Sigmoid colon (tissue), 4 donors: ENCODE measurements at regions not wholly inside any gene's neighbourhood (a gene's known extent, or its start where the extent isn't known, plus 50 kb on each side); places are given as distances from the start of the nearest gene placed in this dataset.

Experiments used
- EP300 ChIP-seq, 4 donors: sonication (generic); formaldehyde crosslinking; IDR thresholded peaks; one replicate each; pipeline ENCODE4 v1.6.1; 2017; ENCODE audit warnings: antibody characterized with exemption in 4 of 4
- TF ChIP-seq, protein P1 (sequence below), 4 experiments: fragments of 450-650 bp in 3 of 4; fragments of 200-600 bp in 1 of 4; IDR thresholded peaks; one replicate each; pipeline ENCODE4 v1.5.1; 2016 to 2019; ENCODE audit warnings: antibody characterized with exemption in 4 of 4, mild to moderate bottlenecking in 3 of 4, moderate library complexity in 2 of 4

- no peak for TF ChIP-seq EP300 (IDR thresholded peaks at IDR 0.05)
- TF ChIP-seq, protein P1, sequence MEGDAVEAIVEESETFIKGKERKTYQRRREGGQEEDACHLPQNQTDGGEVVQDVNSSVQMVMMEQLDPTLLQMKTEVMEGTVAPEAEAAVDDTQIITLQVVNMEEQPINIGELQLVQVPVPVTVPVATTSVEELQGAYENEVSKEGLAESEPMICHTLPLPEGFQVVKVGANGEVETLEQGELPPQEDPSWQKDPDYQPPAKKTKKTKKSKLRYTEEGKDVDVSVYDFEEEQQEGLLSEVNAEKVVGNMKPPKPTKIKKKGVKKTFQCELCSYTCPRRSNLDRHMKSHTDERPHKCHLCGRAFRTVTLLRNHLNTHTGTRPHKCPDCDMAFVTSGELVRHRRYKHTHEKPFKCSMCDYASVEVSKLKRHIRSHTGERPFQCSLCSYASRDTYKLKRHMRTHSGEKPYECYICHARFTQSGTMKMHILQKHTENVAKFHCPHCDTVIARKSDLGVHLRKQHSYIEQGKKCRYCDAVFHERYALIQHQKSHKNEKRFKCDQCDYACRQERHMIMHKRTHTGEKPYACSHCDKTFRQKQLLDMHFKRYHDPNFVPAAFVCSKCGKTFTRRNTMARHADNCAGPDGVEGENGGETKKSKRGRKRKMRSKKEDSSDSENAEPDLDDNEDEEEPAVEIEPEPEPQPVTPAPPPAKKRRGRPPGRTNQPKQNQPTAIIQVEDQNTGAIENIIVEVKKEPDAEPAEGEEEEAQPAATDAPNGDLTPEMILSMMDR (IDR thresholded peaks at IDR 0.05): no peak
Measured at GRCh38 chr18:44602845-44603244, 77.8 kb upstream of the SETBP1 start.
